Neuronal stem cell (in vitro differentiated cells): ENCODE measurements at regions not wholly inside any gene's neighbourhood (a gene's known extent, or its start where the extent isn't known, plus 50 kb on each side); places are given as distances from the start of the nearest gene placed in this dataset.

Source experiments
- DNase-seq: peaks from one replicate; pipeline ENCODE4 v3.0.0-alpha.2; 2013; ENCODE audit warnings: low spot score
- H2AFZ ChIP-seq: one replicate; pipeline ENCODE4 v1.6.1; 2013; ENCODE audit warnings: mild to moderate bottlenecking, low read length, inconsistent platforms
- H2AK5ac ChIP-seq: 2 replicates; pipeline ENCODE4 v1.6.1; 2013; ENCODE audit warnings: low read depth, mild to moderate bottlenecking, inconsistent platforms, low read length, moderate library complexity, mixed read lengths
- H2BK120ac ChIP-seq: 2 replicates; pipeline ENCODE4 v1.6.1; 2013; ENCODE audit warnings: low read depth, mild to moderate bottlenecking, inconsistent platforms, low read length, moderate library complexity, mixed read lengths
- H2BK12ac ChIP-seq: one replicate; pipeline ENCODE4 v1.6.1; 2013; ENCODE audit warnings: low read length, inconsistent platforms
- H2BK15ac ChIP-seq: 2 replicates; pipeline ENCODE4 v1.6.1; 2013; ENCODE audit warnings: mild to moderate bottlenecking, low read length, inconsistent platforms, mixed read lengths
- H2BK5ac ChIP-seq: one replicate; pipeline ENCODE4 v1.6.1; 2013; ENCODE audit warnings: inconsistent platforms, mild to moderate bottlenecking, low read length, moderate library complexity
- H3K14ac ChIP-seq: one replicate; pipeline ENCODE4 v1.6.1; 2013; ENCODE audit warnings: low read length, inconsistent platforms
- H3K18ac ChIP-seq: 2 replicates; pipeline ENCODE4 v1.6.1; 2013; ENCODE audit warnings: low read length, inconsistent platforms
- H3K23ac ChIP-seq: 2 replicates; pipeline ENCODE4 v1.6.1; 2013; ENCODE audit warnings: low read depth, mild to moderate bottlenecking, mixed read lengths, low read length, inconsistent platforms; ENCODE audit not compliant: poor library complexity
- H3K27ac ChIP-seq: replicated peaks from 3 replicates; pipeline ENCODE4 v1.5.1; 2013; ENCODE audit warnings: low read length, inconsistent platforms
- H3K27me3 ChIP-seq, 3 experiments: 2 replicates each; pipeline ENCODE4 v1.6.1; 2013; ENCODE audit warnings: low read length in 3 of 3, mild to moderate bottlenecking in 2 of 3, inconsistent platforms in 1 of 3, low read depth in 1 of 3, mixed read lengths in 1 of 3, moderate library complexity in 1 of 3; ENCODE audit not compliant: control insufficient read depth in 3 of 3, insufficient read depth in 3 of 3
- H3K36me3 ChIP-seq, 2 donors: replicated peaks in 1 of 2; 2 replicates each; pipeline ENCODE4 v1.6.1; 2013; ENCODE audit warnings: low read length in 2 of 2; ENCODE audit not compliant: control insufficient read depth in 2 of 2, insufficient read depth in 2 of 2
- H3K4ac ChIP-seq: 2 replicates; pipeline ENCODE4 v1.6.1; 2013; ENCODE audit warnings: inconsistent platforms, mild to moderate bottlenecking, low read length, moderate library complexity
- H3K4me1 ChIP-seq, 2 donors: 1 replicate in 1 of 2; 2 replicates in 1 of 2; pipeline ENCODE4 v1.6.1; 2013; ENCODE audit warnings: low read length in 2 of 2, low read depth in 1 of 2; ENCODE audit not compliant: control insufficient read depth in 2 of 2, insufficient read depth in 1 of 2
- H3K4me2 ChIP-seq: one replicate; pipeline ENCODE4 v1.6.1; 2013; ENCODE audit warnings: mild to moderate bottlenecking, low read length, inconsistent platforms; ENCODE audit not compliant: insufficient read depth, poor library complexity, severe bottlenecking
- H3K4me3 ChIP-seq, 2 donors: 2 replicates each; pipeline ENCODE4 v1.5.1; 2013; ENCODE audit warnings: low read length in 2 of 2, mild to moderate bottlenecking in 2 of 2, inconsistent platforms in 1 of 2, moderate library complexity in 1 of 2
- H3K79me1 ChIP-seq: one replicate; pipeline ENCODE4 v1.6.1; 2013; ENCODE audit warnings: low read depth, mild to moderate bottlenecking, inconsistent platforms, low read length, moderate library complexity
- H3K9ac ChIP-seq: one replicate; pipeline ENCODE4 v1.6.1; 2013; ENCODE audit warnings: mild to moderate bottlenecking, low read depth, low read length, inconsistent platforms; ENCODE audit not compliant: poor library complexity
- H3K9me3 ChIP-seq, 2 donors: replicated peaks in 1 of 2; 2 replicates each; pipeline versions ENCODE3 to v1.6.1; 2013; ENCODE audit warnings: low read length in 2 of 2, mild to moderate bottlenecking in 2 of 2, inconsistent platforms in 1 of 2, low read depth in 1 of 2, mixed read lengths in 1 of 2, moderate library complexity in 1 of 2; ENCODE audit not compliant: control insufficient read depth in 2 of 2, insufficient read depth in 1 of 2
- H4K8ac ChIP-seq: one replicate; pipeline ENCODE4 v1.6.1; 2013; ENCODE audit warnings: low read depth, mild to moderate bottlenecking, inconsistent platforms, low read length, moderate library complexity
- H4K91ac ChIP-seq: one replicate; pipeline ENCODE4 v1.6.1; 2013; ENCODE audit warnings: low read length, low read depth, mild to moderate bottlenecking, inconsistent platforms; ENCODE audit not compliant: poor library complexity
- WGBS, 2 donors: extraction: QIAGEN DNeasy Blood & Tissue Kit; methylation state at CpG; one replicate each; pipeline ENCODE4 v1.1.7; 2013; ENCODE audit warnings: missing lambda C conversion rate in 2 of 2, mixed read lengths in 1 of 2; ENCODE audit not compliant: insufficient read length in 2 of 2, insufficient replicate concordance in 1 of 2; ENCODE audit errors: extremely low coverage in 2 of 2; 5-methylcytosine and 5-hydroxymethylcytosine counted together

DNA sequence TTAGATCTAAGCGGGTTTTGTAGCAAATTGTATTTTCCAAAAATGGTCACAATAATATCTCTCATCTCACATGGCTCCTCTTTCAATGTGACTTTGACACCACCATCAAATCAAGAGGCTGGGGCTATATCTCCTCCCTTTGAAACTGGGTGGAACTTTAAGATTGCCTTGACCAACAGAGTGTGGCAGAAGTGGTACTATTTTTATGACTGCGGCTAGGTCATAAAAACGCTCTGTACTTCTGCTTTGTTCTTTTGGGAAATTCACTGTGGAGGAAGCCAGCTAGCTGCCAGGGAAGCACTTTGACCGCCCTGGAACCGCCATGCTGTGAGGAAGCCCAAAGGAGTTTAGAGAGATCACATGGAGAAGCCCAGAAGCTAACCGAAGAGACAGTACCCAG lies 50.7 kb upstream of the ACOT11 start:
- peaks cover 0 to 36% (median 13%) of the 10 kb centered on the region in 3 experiments for H3K27me3 ChIP-seq
- H2BK5ac ChIP-seq: no peak overlapping the region
- H3K4ac ChIP-seq: no peak overlapping the region
- no CpG with 5 or more reads among the region's 6 CpGs for WGBS, 2 donors
- no peak overlapping the region for H3K4me3 ChIP-seq
- H2BK120ac ChIP-seq: no peak overlapping the region
- H4K8ac ChIP-seq: no peak overlapping the region
- no peak overlapping the region for H3K4me2 ChIP-seq
- H2AFZ ChIP-seq: no peak overlapping the region
- peaks cover 9 to 13% of the 10 kb centered on the region in 2 donors for H3K4me1 ChIP-seq
- no peak overlapping the region for H3K18ac ChIP-seq
- H3K36me3 ChIP-seq: no peaks in the 10 kb centered on the region
- H3K9ac ChIP-seq: no peak overlapping the region
- no peak overlapping the region for H2BK15ac ChIP-seq
- no peak overlapping the region for H3K27ac ChIP-seq
- H2AK5ac ChIP-seq: no peak overlapping the region
- H3K79me1 ChIP-seq: no peaks in the 10 kb centered on the region
- no peak for DNase-seq
- H3K14ac ChIP-seq: no peak overlapping the region
- no peaks in the 10 kb centered on the region for H3K9me3 ChIP-seq
- H2BK12ac ChIP-seq: no peak overlapping the region
- H3K23ac ChIP-seq: no peak overlapping the region
- H4K91ac ChIP-seq: no peak overlapping the region

DNA sequence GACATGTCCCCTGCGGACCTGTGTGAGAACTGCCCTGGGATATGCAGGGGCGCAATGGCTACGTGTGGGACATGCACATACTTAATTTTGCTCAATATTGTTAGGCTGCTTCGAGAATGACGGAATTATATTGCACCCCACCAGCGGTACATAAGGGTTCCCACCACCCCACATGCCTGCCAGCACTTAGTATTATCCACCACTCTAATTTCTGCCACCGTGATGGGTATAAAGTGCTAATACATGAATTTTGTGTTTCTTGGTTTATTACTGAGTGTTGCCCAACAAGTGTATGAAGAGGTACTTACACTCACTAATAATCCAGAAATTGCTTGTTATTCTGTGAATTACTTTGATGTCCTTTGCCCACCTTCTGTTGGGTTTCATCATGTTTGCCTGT lies 52.1 kb upstream of the ACOT11 start:
- Histone ChIP-seq H3K4me1 (peaks cover 9 to 14% of the 10 kb centered on the region in 2 donors), H4K91ac (no peak overlapping the region), H2BK120ac (no peak overlapping the region), H3K18ac (no peak overlapping the region), H3K23ac (no peak overlapping the region), H3K79me1 (no peaks in the 10 kb centered on the region), H2BK15ac (no peak overlapping the region), H2BK12ac (no peak overlapping the region), H3K36me3 (no peaks in the 10 kb centered on the region), H3K9ac (no peak overlapping the region), H3K4me2 (no peak overlapping the region), H3K9me3 (no peaks in the 10 kb centered on the region), H3K27me3 (peaks cover 0 to 35% (median 13%) of the 10 kb centered on the region in 3 experiments), H3K27ac (no peak overlapping the region), H4K8ac (no peak overlapping the region), H3K4ac (no peak overlapping the region), H2BK5ac (no peak overlapping the region), H2AK5ac (no peak overlapping the region), H2AFZ (no peak overlapping the region), H3K4me3 (no peak overlapping the region), H3K14ac (no peak overlapping the region)
- DNase-seq: no peak
- no CpG with 5 or more reads among the region's 7 CpGs for WGBS, 2 donors

DNA sequence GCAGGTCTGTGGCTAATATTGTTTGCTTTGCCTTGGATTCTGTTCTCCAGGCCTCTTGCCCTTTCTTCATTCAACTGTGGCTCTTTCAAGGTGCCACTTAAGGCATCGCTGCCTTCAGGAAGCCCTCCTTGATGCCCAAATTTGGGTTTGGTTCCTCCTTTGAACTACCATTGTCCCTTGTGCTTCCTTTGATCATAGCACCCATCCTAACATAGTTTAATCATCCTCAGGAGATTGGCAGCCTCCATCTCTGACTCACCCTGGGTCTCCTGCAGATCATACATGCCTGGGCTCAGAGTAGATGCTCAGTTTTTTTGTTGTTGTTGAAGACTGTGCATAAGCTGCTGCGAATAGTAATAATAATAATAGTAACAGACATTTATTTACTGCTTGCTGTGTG lies 54.4 kb upstream of the ACOT11 start:
- H4K91ac ChIP-seq: no peak overlapping the region
- H2AFZ ChIP-seq: no peak overlapping the region
- H3K4me2 ChIP-seq: no peak overlapping the region
- no peak overlapping the region for H2AK5ac ChIP-seq
- no peaks in the 10 kb centered on the region for H3K9me3 ChIP-seq
- WGBS, 2 donors: no CpG with 5 or more reads among the region's 2 CpGs
- no peak overlapping the region for H2BK120ac ChIP-seq
- no peak overlapping the region for H3K18ac ChIP-seq
- H3K4ac ChIP-seq: no peak overlapping the region
- peaks cover 12 to 18% of the 10 kb centered on the region in 2 donors for H3K4me1 ChIP-seq
- no peak overlapping the region for H3K14ac ChIP-seq
- no peak overlapping the region for H2BK15ac ChIP-seq
- no peaks in the 10 kb centered on the region for H3K36me3 ChIP-seq
- H2BK12ac ChIP-seq: no peak overlapping the region
- no peak overlapping the region for H3K27ac ChIP-seq
- no peak overlapping the region for H3K4me3 ChIP-seq
- DNase-seq: no peak
- no peaks in the 10 kb centered on the region for H3K79me1 ChIP-seq
- no peak overlapping the region for H3K9ac ChIP-seq
- no peak overlapping the region for H2BK5ac ChIP-seq
- H3K27me3 ChIP-seq: peaks cover 0 to 16% (median under 1%) of the 10 kb centered on the region in 3 experiments
- H3K23ac ChIP-seq: no peak overlapping the region
- H4K8ac ChIP-seq: no peak overlapping the region

DNA sequence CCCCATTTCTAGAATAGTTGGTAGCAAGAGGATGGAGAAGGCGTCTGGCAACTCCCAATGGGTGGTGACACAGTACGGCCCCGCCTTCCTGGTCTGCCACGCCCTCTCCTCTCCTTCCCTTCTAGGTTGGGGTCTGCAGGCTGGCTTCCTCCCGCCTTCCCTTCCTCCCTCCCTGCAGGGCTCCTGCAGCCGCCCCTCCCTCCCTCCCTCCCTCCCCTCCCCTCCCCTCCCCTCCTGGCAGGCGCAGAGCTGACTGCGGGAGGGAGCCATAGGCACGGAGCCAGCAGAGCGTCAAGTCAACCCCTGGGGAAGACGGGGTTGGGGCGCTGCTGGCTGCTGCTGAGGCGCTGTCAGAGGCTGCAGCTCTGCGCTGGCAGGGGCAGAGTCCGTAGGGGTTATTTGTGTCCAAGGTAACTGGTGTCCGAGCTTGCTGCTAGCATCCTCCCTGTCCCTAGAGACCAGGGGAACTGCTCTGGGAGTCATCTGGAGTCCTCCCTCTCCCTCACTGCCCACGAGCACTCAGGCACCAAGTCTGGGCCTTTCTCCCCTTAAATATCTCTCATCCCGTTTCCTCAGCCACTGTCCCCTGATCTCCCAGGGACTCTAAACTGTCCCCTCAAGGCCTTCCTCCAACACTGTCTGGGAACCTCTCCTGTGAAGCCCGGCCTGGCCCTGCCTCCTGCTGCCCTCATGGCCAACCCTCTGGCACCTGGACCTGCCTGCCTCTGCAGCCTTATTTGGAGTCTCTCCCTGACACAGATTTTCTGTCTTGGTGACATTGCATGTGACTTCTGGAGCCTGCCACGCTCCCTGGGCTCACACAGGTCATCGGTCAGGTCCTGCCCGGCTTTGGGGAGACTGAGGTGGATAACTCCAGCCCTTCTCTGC lies 57.4 kb upstream of the ACOT11 start:
- peak overlapping the region; percentile 37 for H3K4me2 ChIP-seq
- no peak overlapping the region for H3K4ac ChIP-seq
- H3K9ac ChIP-seq: no peak overlapping the region
- H2BK12ac ChIP-seq: peak overlapping the region; percentile 1
- H2BK120ac ChIP-seq: no peak overlapping the region
- H3K18ac ChIP-seq: peak overlapping the region; percentile 89
- H2AK5ac ChIP-seq: no peak overlapping the region
- H4K8ac ChIP-seq: no peak overlapping the region
- peak overlapping the region; percentile 79 for H2AFZ ChIP-seq
- no peak overlapping the region for H2BK5ac ChIP-seq
- peaks cover 17 to 28% of the 10 kb centered on the region in 2 donors for H3K4me1 ChIP-seq
- H3K27me3 ChIP-seq: peaks cover 0 to 12% (median 3%) of the 10 kb centered on the region in 3 experiments
- H3K36me3 ChIP-seq: no peaks in the 10 kb centered on the region
- no peak for DNase-seq
- no peaks in the 10 kb centered on the region for H3K79me1 ChIP-seq
- no CpG with 5 or more reads among the region's 22 CpGs for WGBS, 2 donors
- no peak overlapping the region for H4K91ac ChIP-seq
- H3K23ac ChIP-seq: no peak overlapping the region
- no peak overlapping the region for H3K27ac ChIP-seq
- peak overlapping the region; percentile 88 for H2BK15ac ChIP-seq
- no peaks in the 10 kb centered on the region for H3K9me3 ChIP-seq
- H3K14ac ChIP-seq: no peak overlapping the region
- peak overlapping the region in 1 of 2 donors; percentile 14 for H3K4me3 ChIP-seq
